Suppressor macrophage treated with lipopolysaccharide for 1 hour (primary cell): ENCODE measurements at regions not wholly inside any gene's neighbourhood (a gene's known extent, or its start where the extent isn't known, plus 50 kb on each side); places are given as distances from the start of the nearest gene placed in this dataset.

Experiments
- DNase-seq, 3 donors: peaks; one replicate each; pipeline ENCODE4 v3.0.0-alpha.2; 2020 to 2022

- DNase-seq, result no peak
These were observed 220.5 kb downstream of the TJP1 start for GRCh38 chr15:29601811-29602210.

GRCh38 chr15:29600262-29600661 lies 222.0 kb downstream of the TJP1 start:
- no peak for DNase-seq

- no peak for DNase-seq
These were observed 226.0 kb downstream of the TJP1 start for GRCh38 chr15:29596266-29596665.

GRCh38 chr15:29593629-29594028 lies 228.6 kb downstream of the TJP1 start:
- no peak for DNase-seq

- no peak for DNase-seq
These were observed 229.2 kb downstream of the TJP1 start for GRCh38 chr15:29593111-29593510.

- DNase-seq, result no peak
These were observed 231.6 kb downstream of the TJP1 start for GRCh38 chr15:29590701-29591100.

GRCh38 chr15:29589975-29590374 lies 232.3 kb downstream of the TJP1 start:
- no peak for DNase-seq

GRCh38 chr15:29589416-29589815 lies 232.9 kb downstream of the TJP1 start:
- DNase-seq, result no peak

GRCh38 chr15:29573197-29573838 lies 248.9 kb downstream of the TJP1 start:
- DNase-seq, result no peak

- DNase-seq, result no peak
These were observed 250.4 kb downstream of the TJP1 start for GRCh38 chr15:29571792-29572431.

- DNase-seq, result no peak
These were observed 251.1 kb downstream of the TJP1 start for GRCh38 chr15:29570948-29571791.

GRCh38 chr15:29570121-29570947 lies 251.9 kb downstream of the TJP1 start:
- DNase-seq, result no peak

GRCh38 chr15:29569533-29570092 lies 252.7 kb downstream of the TJP1 start:
- no peak for DNase-seq

- peak in 2 of 3 donors; percentile 1 to 13 for DNase-seq
These were observed 253.3 kb downstream of the TJP1 start for GRCh38 chr15:29568840-29569532.

GRCh38 chr15:29567336-29567735 lies 254.9 kb downstream of the TJP1 start:
- DNase-seq, result no peak

GRCh38 chr15:29566914-29567313 lies 255.4 kb downstream of the TJP1 start:
- no peak for DNase-seq

- no peak for DNase-seq
These were observed 259.2 kb downstream of the TJP1 start for GRCh38 chr15:29563112-29563511.

GRCh38 chr15:29560896-29561295 lies 261.4 kb downstream of the TJP1 start:
- no peak for DNase-seq

GRCh38 chr15:29558261-29558660 lies 264.0 kb downstream of the TJP1 start:
- DNase-seq, result no peak

GRCh38 chr15:29557171-29557570 lies 265.1 kb downstream of the TJP1 start:
- DNase-seq, result no peak

GRCh38 chr15:29556380-29556779 lies 265.9 kb downstream of the TJP1 start:
- DNase-seq, result no peak

GRCh38 chr15:29554531-29554930 lies 267.7 kb downstream of the TJP1 start:
- DNase-seq, result no peak
